GM23248 (cell line): ENCODE measurements at regions not wholly inside any gene's neighbourhood (a gene's known extent, or its start where the extent isn't known, plus 50 kb on each side); places are given as distances from the start of the nearest gene placed in this dataset.

ENCODE experiments used
- EZH2 ChIP-seq: fragments of 200-600 bp; sonication (generic); IDR thresholded peaks from 2 replicates; pipeline ENCODE4 v1.6.1; 2018; ENCODE audit warnings: antibody characterized with exemption, mild to moderate bottlenecking; ENCODE audit not compliant: insufficient read depth, poor library complexity, severe bottlenecking
- EZH2phosphoT487 ChIP-seq: fragments of 200-600 bp; sonication (generic); IDR thresholded peaks from 2 replicates; pipeline ENCODE4 v1.6.1; 2018; ENCODE audit warnings: antibody characterized with exemption, moderate library complexity, mild to moderate bottlenecking, low read depth; ENCODE audit not compliant: insufficient read depth

- no peak for TF ChIP-seq EZH2
- no peak for TF ChIP-seq EZH2phosphoT487
Measured at GRCh38 chr4:136644279-136644678, 888.0 kb downstream of the PCDH18 start.
